Neural progenitor cell (in vitro differentiated cells): ENCODE measurements at regions not wholly inside any gene's neighbourhood (a gene's known extent, or its start where the extent isn't known, plus 50 kb on each side); places are given as distances from the start of the nearest gene placed in this dataset.

ENCODE experiments used
- DNase-seq: peaks from one replicate; pipeline ENCODE4 v3.0.0-alpha.2; 2016; ENCODE audit warnings: low spot score
- H2AFZ ChIP-seq: fragments of 200-600 bp; sonication (generic); replicated peaks from 2 replicates; pipeline ENCODE4 v1.6.1; 2016; ENCODE audit warnings: antibody characterized with exemption
- H3F3A ChIP-seq: fragments of 200-600 bp; sonication (generic); 2 replicates; pipeline ENCODE4 v1.6.1; 2016; ENCODE audit warnings: antibody characterized with exemption, low read depth
- H3K27ac ChIP-seq: fragments of 200-600 bp; sonication (generic); 2 replicates; pipeline ENCODE4 v1.5.1; 2016; ENCODE audit warnings: mild to moderate bottlenecking
- H3K27me3 ChIP-seq: fragments of 200-600 bp; sonication (generic); 2 replicates; pipeline ENCODE4 v1.6.1; 2016; ENCODE audit warnings: mild to moderate bottlenecking, moderate library complexity
- H3K36me3 ChIP-seq: fragments of 200-600 bp; sonication (generic); 2 replicates; pipeline ENCODE4 v1.5.1; 2016
- H3K4me1 ChIP-seq: fragments of 200-600 bp; sonication (generic); 2 replicates; pipeline ENCODE4 v1.6.1; 2016; ENCODE audit warnings: mixed run types
- H3K4me2 ChIP-seq: fragments of 200-600 bp; sonication (generic); 2 replicates; pipeline ENCODE4 v1.6.1; 2016
- H3K4me3 ChIP-seq: fragments of 200-600 bp; sonication (generic); 2 replicates; pipeline ENCODE4 v1.5.1; 2016
- H3K79me2 ChIP-seq: fragments of 200-600 bp; sonication (generic); 2 replicates; pipeline ENCODE4 v1.6.1; 2016; ENCODE audit warnings: low read depth
- H3K9ac ChIP-seq: fragments of 200-600 bp; sonication (generic); 2 replicates; pipeline ENCODE4 v1.6.1; 2016
- H3K9me3 ChIP-seq: fragments of 200-600 bp; sonication (generic); 2 replicates; pipeline ENCODE4 v1.5.1; 2016; ENCODE audit warnings: low read depth
- H4K20me1 ChIP-seq: fragments of 200-600 bp; sonication (generic); 2 replicates; pipeline ENCODE4 v1.6.1; 2016; ENCODE audit warnings: low read depth
- H3K27ac Mint-ChIP-seq: 3 replicates; pipeline ENCODE4 v1.8.0; 2021; ENCODE audit warnings: mixed read lengths
- H3K27me3 Mint-ChIP-seq: 2 replicates; pipeline ENCODE4 v1.8.0; 2022; ENCODE audit warnings: low read depth, mild to moderate bottlenecking, inconsistent platforms, moderate library complexity, mixed read lengths; ENCODE audit not compliant: insufficient read depth
- H3K36me3 Mint-ChIP-seq: 3 replicates; pipeline ENCODE4 v1.8.0; 2021; ENCODE audit warnings: mixed read lengths
- H3K4me1 Mint-ChIP-seq: 3 replicates; pipeline ENCODE4 v1.8.0; 2021; ENCODE audit warnings: mixed read lengths
- H3K4me3 Mint-ChIP-seq: 3 replicates; pipeline ENCODE4 v1.8.0; 2021; ENCODE audit warnings: mild to moderate bottlenecking, moderate library complexity, mixed read lengths
- H3K9me3 Mint-ChIP-seq: 3 replicates; pipeline ENCODE4 v1.8.0; 2020; ENCODE audit warnings: mixed read lengths
- EZH2 ChIP-seq: fragments of 200-600 bp; sonication (generic); IDR thresholded peaks from 2 replicates; pipeline ENCODE4 v1.6.1; 2017; ENCODE audit warnings: antibody characterized with exemption, mild to moderate bottlenecking, moderate library complexity
- EZH2phosphoT487 ChIP-seq: fragments of 200-600 bp; sonication (generic); IDR thresholded peaks from 2 replicates; pipeline ENCODE4 v1.6.1; 2017; ENCODE audit warnings: antibody characterized with exemption
- TF ChIP-seq, protein P1 (sequence below): fragments of 200-600 bp; sonication (generic); IDR thresholded peaks from 2 replicates; pipeline ENCODE4 v1.5.1; 2017; ENCODE audit warnings: antibody characterized with exemption, mild to moderate bottlenecking

DNA sequence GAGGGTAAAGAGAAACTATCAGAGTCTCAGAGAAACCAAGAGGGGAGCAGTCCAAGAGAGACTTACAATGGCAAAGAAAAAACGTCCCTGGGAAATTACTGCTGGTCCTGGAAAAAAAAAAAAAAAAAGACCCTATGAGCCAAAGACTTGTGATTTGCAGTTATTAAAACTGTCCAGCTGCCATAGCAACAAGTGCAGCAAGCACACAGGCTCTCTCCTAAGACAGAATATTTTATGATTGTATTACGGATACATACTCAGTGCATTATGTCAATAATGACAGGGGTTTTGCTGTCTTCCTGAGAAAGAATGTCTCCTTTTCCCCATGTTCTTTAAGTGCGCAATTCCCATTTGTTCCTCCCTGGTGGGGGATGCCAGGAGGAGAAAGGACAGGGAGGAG, 178.5 kb downstream of the GPAM start:
- H3K9me3 Mint-ChIP-seq = no peaks in the 10 kb centered on the region
- Histone ChIP-seq H2AFZ (no peak overlapping the region), H3K9me3 (no peaks in the 10 kb centered on the region), H3K4me3 (no peak overlapping the region), H3F3A (no peaks in the 10 kb centered on the region), H3K27me3 (no peaks in the 10 kb centered on the region), H3K27ac (no peak overlapping the region), H4K20me1 (no peaks in the 10 kb centered on the region), H3K36me3 (no peaks in the 10 kb centered on the region), H3K9ac (no peak overlapping the region), H3K4me1 (no peaks in the 10 kb centered on the region), H3K79me2 (no peaks in the 10 kb centered on the region), H3K4me2 (no peak overlapping the region)
- TF ChIP-seq EZH2 (no peak), EZH2phosphoT487 (no peak)
- TF ChIP-seq, protein P1, sequence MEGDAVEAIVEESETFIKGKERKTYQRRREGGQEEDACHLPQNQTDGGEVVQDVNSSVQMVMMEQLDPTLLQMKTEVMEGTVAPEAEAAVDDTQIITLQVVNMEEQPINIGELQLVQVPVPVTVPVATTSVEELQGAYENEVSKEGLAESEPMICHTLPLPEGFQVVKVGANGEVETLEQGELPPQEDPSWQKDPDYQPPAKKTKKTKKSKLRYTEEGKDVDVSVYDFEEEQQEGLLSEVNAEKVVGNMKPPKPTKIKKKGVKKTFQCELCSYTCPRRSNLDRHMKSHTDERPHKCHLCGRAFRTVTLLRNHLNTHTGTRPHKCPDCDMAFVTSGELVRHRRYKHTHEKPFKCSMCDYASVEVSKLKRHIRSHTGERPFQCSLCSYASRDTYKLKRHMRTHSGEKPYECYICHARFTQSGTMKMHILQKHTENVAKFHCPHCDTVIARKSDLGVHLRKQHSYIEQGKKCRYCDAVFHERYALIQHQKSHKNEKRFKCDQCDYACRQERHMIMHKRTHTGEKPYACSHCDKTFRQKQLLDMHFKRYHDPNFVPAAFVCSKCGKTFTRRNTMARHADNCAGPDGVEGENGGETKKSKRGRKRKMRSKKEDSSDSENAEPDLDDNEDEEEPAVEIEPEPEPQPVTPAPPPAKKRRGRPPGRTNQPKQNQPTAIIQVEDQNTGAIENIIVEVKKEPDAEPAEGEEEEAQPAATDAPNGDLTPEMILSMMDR = no peak
- peaks cover 2% of the 10 kb centered on the region for H3K4me1 Mint-ChIP-seq
- H3K4me3 Mint-ChIP-seq = no peak overlapping the region
- no peaks in the 10 kb centered on the region for H3K36me3 Mint-ChIP-seq
- peaks cover 3% of the 10 kb centered on the region for H3K27me3 Mint-ChIP-seq
- no peak for DNase-seq
- H3K27ac Mint-ChIP-seq = no peak overlapping the region

GRCh38 chr10:112006407-112006806, 177.2 kb downstream of the GPAM start:
- Mint-ChIP-seq H3K4me1 (peaks cover 2% of the 10 kb centered on the region), H3K36me3 (no peaks in the 10 kb centered on the region), H3K4me3 (no peak overlapping the region), H3K27me3 (peaks cover 3% of the 10 kb centered on the region), H3K9me3 (no peaks in the 10 kb centered on the region), H3K27ac (no peak overlapping the region)
- Histone ChIP-seq H2AFZ (no peak overlapping the region), H3F3A (no peaks in the 10 kb centered on the region), H3K27ac (no peak overlapping the region), H3K9me3 (no peaks in the 10 kb centered on the region), H3K9ac (no peak overlapping the region), H3K36me3 (no peaks in the 10 kb centered on the region), H3K4me3 (no peak overlapping the region), H3K27me3 (no peaks in the 10 kb centered on the region), H3K79me2 (no peaks in the 10 kb centered on the region), H3K4me2 (no peak overlapping the region), H4K20me1 (no peaks in the 10 kb centered on the region), H3K4me1 (no peaks in the 10 kb centered on the region)
- DNase-seq = no peak
- TF ChIP-seq EZH2 (no peak), EZH2phosphoT487 (no peak)
- TF ChIP-seq, protein P1 = no peak

GRCh38 chr10:112006831-112007230, 176.7 kb downstream of the GPAM start:
- H3K9me3 ChIP-seq = no peaks in the 10 kb centered on the region
- H3K4me3 ChIP-seq = no peak overlapping the region
- no peaks in the 10 kb centered on the region for H3K9me3 Mint-ChIP-seq
- H3K79me2 ChIP-seq = no peaks in the 10 kb centered on the region
- H3K36me3 ChIP-seq = no peaks in the 10 kb centered on the region
- no peaks in the 10 kb centered on the region for H3K36me3 Mint-ChIP-seq
- peaks cover 2% of the 10 kb centered on the region for H3K4me1 Mint-ChIP-seq
- no peaks in the 10 kb centered on the region for H3K27me3 ChIP-seq
- no peak overlapping the region for H3K4me2 ChIP-seq
- H2AFZ ChIP-seq = no peak overlapping the region
- peaks cover 3% of the 10 kb centered on the region for H3K27me3 Mint-ChIP-seq
- H3K27ac Mint-ChIP-seq = no peak overlapping the region
- H3K27ac ChIP-seq = no peak overlapping the region
- H3K4me1 ChIP-seq = no peaks in the 10 kb centered on the region
- no peaks in the 10 kb centered on the region for H3F3A ChIP-seq
- H4K20me1 ChIP-seq = no peaks in the 10 kb centered on the region
- TF ChIP-seq EZH2phosphoT487 = no peak
- no peak for TF ChIP-seq EZH2
- TF ChIP-seq, protein P1 = no peak
- DNase-seq = no peak
- H3K9ac ChIP-seq = no peak overlapping the region
- no peak overlapping the region for H3K4me3 Mint-ChIP-seq
